CD4-positive, alpha-beta T cell treated with Interleukin-1 beta for 1 hour (primary cell): ENCODE measurements at regions not wholly inside any gene's neighbourhood (a gene's known extent, or its start where the extent isn't known, plus 50 kb on each side); places are given as distances from the start of the nearest gene placed in this dataset.
"Not testable (repeated sequence)": the region's sequence is repeated elsewhere in the genome, so short reads cannot be mapped to it uniquely, and the experiment has no call there.

ENCODE experiments used
- DNase-seq, 2 donors: peaks; one replicate each; pipeline ENCODE4 v3.0.0-alpha.2; 2020 to 2022

DNA sequence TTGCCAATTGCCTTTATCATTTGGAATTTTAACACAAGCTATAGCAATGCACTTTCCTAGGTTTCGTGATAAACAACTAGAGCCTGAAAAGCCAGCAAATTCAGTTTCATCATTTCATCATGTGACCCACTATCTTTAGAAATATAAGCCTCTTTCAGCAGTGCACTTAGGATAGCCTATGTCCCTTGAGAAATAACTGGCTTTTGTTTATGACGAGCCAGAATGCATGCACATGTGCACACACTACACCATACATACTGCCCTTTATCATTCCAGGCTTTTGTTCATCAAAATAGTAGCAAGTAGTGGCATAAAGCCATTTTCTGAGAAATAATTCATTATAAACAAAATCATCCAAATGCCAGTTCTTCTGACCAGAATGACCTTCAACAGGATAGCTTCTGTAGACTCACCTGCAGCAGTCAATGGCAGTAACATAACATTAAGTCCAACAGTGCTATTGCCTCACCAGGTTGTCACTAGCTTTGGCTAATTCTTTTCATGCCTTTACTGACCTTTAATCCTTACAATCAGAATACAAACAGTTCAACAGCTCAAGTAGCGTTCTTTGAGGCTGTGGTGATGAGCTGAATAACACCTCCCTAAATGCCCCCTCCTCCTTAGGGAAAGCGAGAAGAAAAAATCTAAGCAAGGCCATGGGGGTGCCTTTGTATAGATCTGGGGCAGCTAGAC lies 132.3 kb upstream of the SMARCA2 start:
- DNase-seq: no peak

DNA sequence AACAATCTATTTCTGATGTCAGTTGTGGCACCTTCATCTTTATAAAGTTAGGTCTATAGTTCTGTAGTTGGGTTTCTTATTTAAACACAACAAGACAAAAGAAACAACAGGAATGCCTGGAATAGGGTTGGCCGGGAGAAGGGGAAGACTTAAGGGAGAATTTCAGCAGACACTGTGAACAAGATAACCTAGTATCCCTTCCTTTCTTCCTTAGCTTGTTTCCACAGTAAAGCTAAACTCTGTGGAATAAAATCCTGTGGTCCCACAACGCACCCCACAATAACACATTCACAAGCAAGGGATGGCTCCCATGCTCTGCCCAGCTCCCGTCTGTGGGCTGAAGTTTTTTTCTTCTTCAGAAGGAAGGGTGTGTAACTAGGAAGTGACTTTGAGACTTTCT lies 124.9 kb upstream of the SMARCA2 start:
- DNase-seq: no peak

DNA sequence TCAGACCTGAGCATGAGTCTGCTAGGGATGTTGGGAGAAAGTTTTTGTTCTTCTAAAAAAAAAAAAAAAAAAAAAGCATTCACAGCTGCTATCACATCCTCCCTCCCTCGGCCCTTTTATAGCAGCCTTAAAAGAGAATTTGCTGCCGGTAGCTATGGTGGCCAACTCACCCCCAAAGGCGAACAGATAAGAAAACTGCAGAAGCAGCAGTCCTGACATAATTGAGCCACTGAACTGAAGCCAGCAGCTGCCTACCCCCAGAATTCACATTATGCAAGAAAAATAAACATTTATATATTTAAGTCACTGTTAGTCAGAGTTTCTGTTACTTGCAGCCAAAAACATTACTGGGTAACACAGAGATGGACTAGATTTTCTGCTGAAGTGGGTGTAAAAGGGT lies 124.3 kb upstream of the SMARCA2 start:
- DNase-seq: no peak

DNA sequence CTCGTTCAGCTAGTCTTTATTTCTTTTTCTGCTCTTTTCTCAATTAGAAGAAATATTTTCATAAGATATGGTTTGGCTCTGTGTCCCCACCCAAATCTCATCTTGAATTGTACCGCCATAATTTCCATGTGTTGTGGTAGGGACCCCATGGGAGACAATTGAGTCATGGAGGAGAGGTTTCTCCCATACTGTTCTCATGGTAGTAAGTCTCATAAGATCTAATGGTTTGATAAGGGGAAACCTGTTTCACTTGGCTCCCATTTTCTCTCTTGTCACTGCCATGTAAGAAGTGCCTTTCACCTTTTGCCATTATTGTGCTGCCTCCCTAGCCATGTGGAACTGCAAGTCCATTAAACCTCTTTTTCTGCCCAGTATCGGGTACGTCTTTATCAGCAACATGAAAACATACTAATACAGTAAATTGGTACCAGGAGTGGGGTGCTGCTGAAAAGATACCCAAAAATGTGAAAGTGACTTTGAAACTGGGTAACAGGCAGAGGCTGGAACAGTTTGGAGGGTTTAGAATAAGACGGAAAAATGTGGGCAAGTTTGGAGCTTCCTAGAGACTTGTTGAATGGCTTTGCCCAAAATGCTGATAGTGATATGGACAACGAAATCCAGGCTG lies 112.0 kb upstream of the SMARCA2 start:
- DNase-seq: not testable (repeated sequence)

DNA sequence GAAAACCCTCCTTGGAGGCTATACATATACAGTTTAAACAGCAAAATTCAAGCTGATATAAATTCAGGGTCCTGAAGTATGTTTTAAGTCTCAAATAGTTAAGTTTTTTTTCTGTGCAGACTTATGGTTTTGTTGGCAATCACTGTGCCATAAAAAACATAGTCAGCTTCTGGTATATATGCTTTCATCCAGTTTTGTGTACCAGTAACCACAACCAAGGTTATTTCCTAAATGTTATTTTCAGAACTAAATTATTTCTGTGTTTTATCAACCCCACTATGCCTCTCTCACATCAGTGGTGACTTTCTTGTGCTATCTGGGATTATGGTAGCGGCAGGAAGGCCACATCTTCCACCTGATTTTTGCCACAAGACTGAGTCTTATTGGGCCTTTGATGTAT lies 107.7 kb upstream of the SMARCA2 start:
- DNase-seq: no peak

DNA sequence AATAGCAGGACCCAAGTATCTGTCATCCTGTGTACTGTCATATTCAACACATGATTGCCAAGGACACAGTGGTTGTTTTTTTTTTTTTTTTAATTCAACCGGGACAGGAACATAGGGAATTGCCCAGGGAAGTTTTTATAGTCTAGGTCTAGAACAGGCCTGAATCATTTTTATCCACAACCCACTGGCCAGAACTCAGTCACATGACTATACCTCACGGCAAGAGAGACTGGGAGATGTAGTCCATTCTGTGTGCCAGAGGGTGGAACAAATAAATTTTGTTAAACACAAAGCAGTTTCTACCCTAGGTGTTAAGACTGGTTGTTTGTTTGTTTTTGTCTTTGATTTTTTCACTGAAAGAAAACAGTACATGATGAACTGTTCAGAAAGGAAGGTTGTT lies 105.8 kb upstream of the SMARCA2 start:
- no peak for DNase-seq

DNA sequence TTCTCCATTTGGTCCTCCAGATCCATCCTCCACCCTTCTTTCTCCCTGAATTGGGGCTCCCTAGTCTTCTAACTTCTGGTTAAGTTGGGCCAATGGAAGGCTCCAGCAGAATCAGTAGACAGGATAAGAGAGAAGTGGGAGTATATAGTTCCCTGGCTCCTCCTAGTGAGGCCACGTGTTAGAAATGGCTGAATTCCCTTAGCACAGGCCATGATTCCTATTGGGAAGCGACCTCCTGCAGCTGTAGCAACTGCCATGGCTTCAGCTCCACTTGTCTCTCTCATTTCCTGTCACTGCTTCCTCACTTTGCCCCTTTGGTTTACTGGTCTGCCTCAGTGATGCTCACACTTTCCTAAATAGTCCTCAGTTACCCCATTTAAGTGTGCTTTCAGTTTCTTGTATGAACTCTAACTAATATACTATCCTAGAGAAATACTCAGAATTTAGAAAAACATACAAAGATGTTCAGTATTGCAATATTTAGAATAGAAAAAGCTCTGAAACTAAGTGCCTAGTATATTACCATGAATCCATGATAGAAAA lies 104.8 kb upstream of the SMARCA2 start:
- DNase-seq: no peak

DNA sequence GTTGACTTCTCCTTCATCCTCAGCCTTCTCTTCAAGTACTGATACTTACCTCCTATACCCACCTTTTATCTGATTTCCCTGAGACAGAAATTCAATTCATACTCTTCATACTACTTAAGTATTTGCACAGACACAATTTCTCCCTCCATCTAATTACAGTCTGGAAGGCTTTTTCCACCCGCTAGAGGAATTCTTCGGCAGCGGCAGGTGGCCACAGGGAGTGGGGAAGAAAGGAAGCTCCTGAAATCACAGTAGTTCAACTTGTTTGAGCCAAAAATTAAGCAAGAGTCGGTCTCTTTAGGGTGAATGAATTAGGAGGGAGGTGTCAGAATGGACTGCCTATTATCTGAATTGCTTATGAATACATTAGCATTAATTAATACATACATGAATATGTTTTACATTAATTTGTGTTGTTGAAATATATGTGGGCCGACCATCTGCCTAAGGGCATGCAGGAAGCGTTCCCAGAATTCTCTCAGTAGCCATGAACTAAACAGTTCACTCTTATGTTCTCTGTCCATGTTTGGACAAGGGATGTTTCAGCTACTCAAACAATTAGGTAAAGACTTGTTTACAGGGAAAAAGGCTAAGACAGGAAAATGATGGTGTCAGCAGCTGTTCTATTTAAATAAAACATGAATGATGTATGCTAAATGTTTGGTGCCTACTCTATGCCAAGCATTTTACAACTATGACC lies 101.4 kb upstream of the SMARCA2 start:
- DNase-seq: no peak

DNA sequence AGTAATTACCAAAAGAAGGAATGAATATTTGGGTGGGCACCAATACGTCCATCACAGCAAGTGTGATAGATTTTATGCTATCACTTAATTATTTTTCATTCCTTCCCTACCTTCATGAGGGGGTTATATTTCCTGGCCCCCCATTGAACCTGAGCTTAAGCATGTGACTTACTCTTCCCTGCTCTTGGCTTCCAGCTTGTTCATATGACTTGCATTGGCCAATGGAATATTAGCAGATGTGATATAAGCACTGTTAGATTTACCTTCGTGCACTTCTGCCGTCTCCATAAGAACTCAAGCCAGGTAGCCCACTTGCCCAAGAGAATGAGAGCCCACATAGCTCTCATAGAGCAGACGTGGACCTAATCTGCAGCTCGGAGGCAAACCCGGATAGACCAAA lies 99.1 kb upstream of the SMARCA2 start:
- no peak for DNase-seq

DNA sequence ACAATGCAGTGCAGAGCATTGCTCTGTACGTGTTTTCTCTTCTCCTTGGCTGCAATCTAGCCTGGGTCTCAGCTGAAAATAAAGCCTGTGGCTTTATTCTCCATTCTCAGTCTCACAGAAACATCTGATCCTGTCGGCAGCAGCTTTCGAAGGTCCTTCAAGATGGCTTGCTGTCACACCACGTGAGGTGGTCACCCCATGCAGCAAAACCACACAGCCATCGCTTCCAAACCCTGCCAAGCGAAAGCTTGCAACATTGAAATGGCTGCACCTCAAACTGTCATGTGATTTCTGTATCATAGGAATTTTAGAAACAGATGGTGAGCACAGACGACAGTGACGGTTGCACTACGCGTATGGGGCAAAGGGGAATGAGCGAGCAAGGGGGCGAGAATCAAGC lies 98.5 kb upstream of the SMARCA2 start:
- DNase-seq: no peak

DNA sequence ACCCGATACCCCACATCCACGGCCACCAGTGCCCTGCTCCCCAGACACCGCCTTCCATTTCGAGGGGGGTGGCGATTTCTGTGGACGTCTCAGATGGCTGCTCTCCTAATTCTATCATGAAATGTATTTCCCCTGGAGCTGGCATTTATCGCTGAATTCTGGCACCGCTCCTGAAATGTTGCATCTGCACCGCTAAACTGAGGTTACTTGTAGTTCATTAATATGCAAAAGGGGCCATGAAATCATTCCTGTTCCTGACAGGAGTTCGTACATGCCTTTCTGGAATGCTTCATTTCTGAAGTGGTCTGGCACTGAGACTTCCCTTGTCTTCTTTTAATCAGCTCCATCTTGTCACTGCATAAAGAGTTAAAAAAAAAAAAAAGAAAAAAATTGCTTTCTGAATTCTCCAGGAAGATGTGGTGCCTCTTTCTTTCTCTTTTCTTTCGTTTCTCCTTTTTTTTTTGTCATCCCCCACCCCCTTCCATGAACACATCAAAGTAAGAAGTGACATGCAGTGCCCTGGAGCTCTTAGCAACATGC lies 97.7 kb upstream of the SMARCA2 start:
- DNase-seq: no peak

DNA sequence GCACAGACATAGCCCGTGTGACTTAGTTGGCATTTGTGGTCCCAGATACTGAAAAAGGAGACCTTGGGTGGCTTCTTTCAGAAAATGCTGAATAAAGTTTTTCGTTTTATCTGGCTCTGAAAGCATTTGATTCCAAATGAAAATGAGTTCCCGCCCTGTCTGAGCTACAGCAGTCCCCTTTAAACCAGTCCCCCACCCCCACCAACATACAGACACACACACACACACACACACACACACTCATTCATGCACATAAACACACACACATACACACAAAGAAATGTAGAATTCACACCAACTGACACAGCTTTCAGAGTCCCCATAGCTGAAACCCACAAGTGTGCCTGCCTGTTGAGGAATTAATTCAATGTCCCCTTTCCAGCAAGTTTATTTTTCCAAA lies 97.0 kb upstream of the SMARCA2 start:
- no peak for DNase-seq

DNA sequence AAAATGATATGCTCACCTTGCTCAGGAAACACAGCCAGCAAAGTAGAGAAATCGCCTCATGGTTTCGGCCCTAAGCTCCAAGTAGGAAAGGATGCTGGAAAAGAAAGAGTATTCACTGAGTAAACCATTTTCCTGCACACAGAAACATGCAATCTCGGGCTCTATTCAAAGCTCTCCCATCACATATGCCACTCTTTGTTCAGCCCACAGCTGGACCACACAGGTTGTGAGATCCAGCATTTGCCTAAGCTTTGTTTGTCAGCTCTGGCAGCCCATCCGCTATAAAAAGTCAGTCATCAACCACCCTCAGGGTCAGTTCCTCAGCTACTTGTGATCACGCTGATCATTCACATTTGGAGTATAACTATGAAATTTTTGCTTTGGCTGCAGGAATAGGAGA lies 96.5 kb upstream of the SMARCA2 start:
- DNase-seq: no peak

DNA sequence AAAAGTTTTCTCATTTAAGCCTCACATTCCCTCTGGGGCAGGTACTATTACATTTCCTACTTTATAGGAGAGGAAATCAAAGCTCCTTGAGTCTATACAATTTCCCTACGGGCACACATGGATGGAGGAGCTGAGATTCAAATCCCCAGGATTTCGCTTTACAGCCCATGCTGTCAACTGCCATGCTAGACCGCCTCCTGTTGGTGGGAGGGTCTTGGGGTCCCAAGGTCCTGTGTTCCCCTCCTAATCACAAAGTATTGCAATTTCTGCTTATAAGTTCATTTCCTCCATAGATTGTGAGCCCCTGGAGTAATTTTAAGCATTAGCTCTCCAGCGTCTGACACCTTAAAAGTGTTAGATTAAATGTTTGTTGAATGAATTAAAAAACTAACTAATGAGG lies 95.9 kb upstream of the SMARCA2 start:
- no peak for DNase-seq

DNA sequence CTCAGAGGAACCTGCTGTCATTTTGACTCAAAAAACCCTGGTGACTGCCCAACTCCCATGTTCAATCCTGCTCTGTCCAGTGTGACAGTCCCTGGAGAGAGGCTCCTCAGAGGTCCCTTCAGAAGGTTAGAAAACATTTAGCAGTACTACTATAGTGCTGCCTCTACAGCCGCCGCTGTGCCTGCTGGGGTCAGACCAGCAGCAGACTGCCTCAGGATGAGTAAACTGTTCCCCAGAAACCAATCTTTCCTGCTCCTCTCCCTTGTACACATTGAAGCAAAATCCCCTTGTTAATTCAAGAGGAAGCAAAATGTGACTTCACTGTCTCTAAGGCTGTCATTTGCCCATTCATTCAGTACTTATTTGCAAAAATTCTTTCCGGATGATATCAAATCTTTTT lies 94.8 kb upstream of the SMARCA2 start:
- no peak for DNase-seq

DNA sequence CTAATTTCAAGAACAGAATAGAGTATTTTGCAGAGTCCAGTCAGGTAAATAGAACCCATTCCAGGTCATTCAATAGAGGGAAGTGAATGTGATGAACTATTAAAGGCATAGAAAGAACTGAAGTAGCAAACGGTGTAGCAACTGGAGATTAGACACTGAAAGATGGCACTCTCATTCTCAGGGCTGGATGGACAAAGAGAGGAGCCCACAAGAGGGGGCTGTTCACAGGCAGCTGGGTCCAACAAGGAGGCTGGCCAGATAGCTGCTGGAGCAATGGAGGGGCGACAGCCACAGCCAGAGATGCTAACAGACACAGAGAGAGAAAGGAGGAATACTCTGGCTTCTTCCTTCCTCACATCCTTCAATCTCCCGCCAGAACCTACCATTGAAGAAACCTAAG lies 93.1 kb upstream of the SMARCA2 start:
- DNase-seq: no peak

DNA sequence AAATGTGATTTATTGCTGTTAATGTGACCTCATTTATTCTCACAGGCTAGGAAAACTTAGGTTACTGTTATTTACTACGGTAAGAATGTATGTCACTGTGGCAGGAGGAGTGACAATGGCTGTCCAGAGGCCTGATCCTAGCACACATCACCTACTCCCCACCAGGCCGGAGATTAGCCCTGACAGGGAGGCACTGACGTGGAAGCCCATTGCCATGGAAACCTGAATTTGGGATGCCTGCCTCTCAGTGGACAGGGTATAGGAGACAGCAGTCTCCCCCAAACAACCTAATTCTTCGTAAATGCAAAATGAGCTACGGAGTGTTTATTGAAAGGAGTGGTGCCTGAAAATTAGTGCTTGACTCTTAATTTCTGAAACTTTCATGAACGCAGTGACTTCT lies 87.6 kb upstream of the SMARCA2 start:
- DNase-seq: no peak

DNA sequence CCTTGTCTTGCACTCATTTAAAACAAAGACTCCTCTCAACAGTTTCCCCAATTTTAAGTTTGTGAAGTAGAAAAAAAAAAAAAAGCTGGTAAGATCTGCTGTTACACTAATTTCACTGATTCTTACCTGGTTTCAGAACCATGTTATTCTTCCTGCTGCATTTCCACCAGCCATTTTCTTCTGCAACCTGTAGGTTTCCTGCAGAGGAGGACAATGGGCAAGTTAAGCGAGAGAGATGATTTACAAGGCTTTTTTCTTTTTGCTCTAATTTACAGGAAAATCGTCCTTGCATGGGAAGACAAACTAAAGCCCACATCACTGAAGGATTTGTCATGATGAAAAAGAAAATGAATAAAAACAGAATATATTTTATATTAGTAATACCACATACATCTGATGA lies 86.0 kb upstream of the SMARCA2 start:
- no peak for DNase-seq

DNA sequence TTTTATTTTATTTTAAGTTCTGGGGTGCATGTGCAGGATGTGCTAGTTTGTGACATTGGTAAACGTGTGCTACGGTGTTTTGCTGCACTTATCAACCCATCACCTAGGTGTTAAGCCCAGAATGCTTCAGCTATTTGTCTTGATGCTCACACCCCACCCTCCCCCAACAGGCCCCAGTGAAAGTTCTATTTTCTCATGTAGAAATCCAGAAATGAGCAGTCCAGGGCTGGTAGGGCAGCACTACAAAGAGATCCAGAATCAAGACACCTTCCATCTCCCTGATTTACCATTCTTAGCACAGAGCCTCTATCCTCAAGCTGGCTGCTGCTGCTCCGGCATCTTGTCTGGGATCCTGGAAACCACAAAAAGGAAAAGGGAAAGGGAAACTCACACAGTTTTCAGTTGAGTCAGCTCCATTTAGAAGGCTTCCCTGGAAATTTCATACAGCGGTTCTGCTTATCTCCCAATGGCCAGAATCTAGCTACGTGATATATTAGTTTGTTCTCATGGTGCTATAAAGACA lies 85.4 kb upstream of the SMARCA2 start:
- no peak for DNase-seq

DNA sequence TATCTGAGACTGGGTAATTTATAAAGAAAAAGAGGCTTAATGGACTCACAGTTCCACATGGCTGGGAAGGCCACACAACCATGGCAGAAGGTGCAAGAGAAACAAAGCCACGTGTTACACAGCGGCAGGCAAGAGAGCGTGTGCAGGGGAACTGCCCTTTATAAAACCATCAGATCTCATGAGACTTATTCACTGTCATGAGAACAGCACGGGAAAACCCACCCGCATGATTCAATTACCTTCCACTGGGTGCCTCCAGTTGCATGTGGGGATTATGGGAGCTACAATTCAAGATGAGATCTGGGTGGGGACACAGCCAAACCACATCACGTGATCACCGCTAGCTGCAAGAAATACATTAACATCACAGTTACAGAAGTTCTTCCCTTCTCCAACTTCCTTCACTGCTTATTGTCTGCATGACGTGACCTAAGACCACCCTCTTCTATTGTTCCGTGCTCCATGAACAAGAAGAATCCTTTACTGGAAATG lies 84.9 kb upstream of the SMARCA2 start:
- DNase-seq: not testable (repeated sequence)

DNA sequence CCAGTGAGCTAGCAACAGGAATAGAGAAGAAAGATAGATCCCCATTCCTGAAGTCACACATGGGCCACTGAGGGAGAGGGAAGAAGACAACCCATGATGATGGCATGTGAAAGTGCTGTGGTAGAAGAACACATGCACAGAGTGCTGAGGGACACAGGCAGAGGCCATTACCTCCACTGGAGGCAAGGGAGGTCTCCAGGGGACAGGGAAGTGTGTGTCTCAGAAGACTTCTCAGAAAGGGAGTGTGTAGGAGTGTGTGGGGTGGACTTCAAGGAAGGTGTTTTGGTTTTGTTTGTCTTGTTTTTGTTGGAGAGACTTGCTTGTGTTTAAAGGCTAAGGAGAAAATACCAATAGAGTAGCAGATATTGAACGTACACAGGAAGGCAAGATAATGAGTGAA lies 77.0 kb upstream of the SMARCA2 start:
- no peak for DNase-seq

DNA sequence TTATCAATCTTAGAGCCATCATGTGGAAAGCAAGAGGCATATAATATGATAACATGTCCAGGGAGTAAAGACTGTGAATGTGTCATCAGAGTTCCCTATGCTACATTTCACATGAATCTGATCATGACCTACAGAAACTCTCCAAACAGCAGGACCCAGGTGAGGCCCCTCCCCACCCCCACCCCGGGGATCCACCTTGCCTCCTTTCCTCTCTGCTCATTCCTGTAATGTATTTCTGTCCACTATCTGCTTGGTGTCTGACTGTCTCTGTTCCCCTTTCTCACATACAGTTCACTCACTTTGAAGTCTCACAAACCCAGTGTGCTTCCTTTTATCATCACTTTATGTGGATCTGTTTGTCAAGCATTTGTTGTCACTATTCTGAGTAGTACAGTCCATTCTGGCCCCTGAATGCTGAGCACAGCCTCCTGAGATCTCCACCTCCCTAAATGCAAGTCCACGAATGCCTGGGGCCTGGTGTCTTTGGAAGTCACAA lies 76.4 kb upstream of the SMARCA2 start:
- DNase-seq: no peak

DNA sequence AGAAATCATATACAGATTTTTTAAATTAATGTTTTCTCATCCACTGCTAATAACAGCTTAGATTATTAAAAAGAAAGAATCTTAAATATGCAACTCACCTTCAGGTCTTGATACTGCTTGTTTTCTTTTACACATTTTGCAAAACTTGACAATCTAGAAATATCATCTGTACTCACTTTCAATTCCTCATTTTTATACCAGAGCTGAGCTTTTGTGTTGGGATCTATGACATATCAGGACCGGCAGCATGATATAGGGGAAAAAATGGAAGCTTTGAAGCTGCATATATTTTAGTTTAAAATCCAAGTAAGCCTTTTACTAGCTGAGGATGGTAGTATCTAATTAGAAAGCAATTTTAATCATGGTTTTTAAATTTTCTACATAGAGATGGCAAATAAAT lies 75.7 kb upstream of the SMARCA2 start:
- no peak for DNase-seq
